A549 (cell line): ENCODE measurements at regions not wholly inside any gene's neighbourhood (a gene's known extent, or its start where the extent isn't known, plus 50 kb on each side); places are given as distances from the start of the nearest gene placed in this dataset.
A peak's percentile ranks its signal among the peaks of the same experiment; 100 is the strongest.

ENCODE experiments used
- ATAC-seq, 2 experiments: fragments of 200-7000 bp in 1 of 2; fragments of >200 bp in 1 of 2; cut with Nextera tagmentation in 1 of 2; cut with Tn5 transposase in 1 of 2; 3 replicates each; pipeline versions ENCODE4 v1.8.0 to v1.9.1; 2018 to 2020; ENCODE audit warnings: mild to moderate bottlenecking in 1 of 2, moderate library complexity in 1 of 2
- CTCF ChIA-PET: fragments of 300-600 bp; sonication (Branson Sonifier 250); formaldehyde crosslinking; extraction: SDS; loops from one replicate; lab custom pipeline; 2021; ENCODE audit warnings: antibody characterized with exemption, inconsistent platforms; lab: Yijun Ruan, JAX
- POLR2A ChIA-PET: fragments of 350-600 bp; formaldehyde crosslinking; extraction: SDS; loops from one replicate; lab custom pipeline; 2021; ENCODE audit warnings: antibody characterized with exemption, inconsistent platforms; lab: Yijun Ruan, JAX
- DNase-seq, 2 experiments: peaks; one replicate each; pipeline versions ENCODE4 v3.0.0 to v3.0.0-alpha.2; 2011 to 2016; ENCODE audit warnings: low read depth in 1 of 2, low spot score in 1 of 2
- FAIRE-seq: peaks from 2 replicates; lab custom pipeline; 2011; peaks lifted over from hg19 to GRCh38; lab: Jason Lieb, UNC
- H3K27ac ChIP-seq, 2 experiments: fragments of >200 bp; sonication (Bioruptor Twin); formaldehyde crosslinking; 3 replicates each; pipeline ENCODE4 v1.5.1; 2016 to 2017
- H3K4me1 ChIP-seq: fragments of >200 bp; sonication (Bioruptor Twin); formaldehyde crosslinking; 3 replicates; pipeline ENCODE4 v1.6.1; 2016
- H3K4me2 ChIP-seq: fragments of >200 bp; sonication (Bioruptor Twin); formaldehyde crosslinking; 3 replicates; pipeline ENCODE4 v1.6.1; 2016
- H3K4me3 ChIP-seq: fragments of >200 bp; sonication (Bioruptor Twin); formaldehyde crosslinking; 3 replicates; pipeline ENCODE4 v1.5.1; 2016
- H3K9me3 ChIP-seq: fragments of >200 bp; sonication (Bioruptor Twin); formaldehyde crosslinking; 3 replicates; pipeline ENCODE4 v1.6.1; 2016
- CBX2 ChIP-seq: fragments of 200-600 bp; sonication (generic); IDR thresholded peaks from 2 replicates; pipeline ENCODE4 v1.6.1; 2016; ENCODE audit warnings: low read depth, mild to moderate bottlenecking, borderline replicate concordance
- CBX8 ChIP-seq: fragments of 200-600 bp; sonication (generic); IDR thresholded peaks from 2 replicates; pipeline ENCODE4 v1.6.1; 2016
- CEBPB ChIP-seq, 2 experiments: fragments of >200 bp in 1 of 2; sonication (Bioruptor Twin) in 1 of 2; formaldehyde crosslinking in 1 of 2; IDR thresholded peaks; 2 replicates each; pipeline ENCODE4 v1.6.1; 2012 to 2016
- CHD2 ChIP-seq: fragments of 150-350 bp; IDR thresholded peaks from 2 replicates; pipeline ENCODE4 v1.6.1; 2014; ENCODE audit warnings: low read length; ENCODE audit not compliant: partially characterized antibody
- EHF ChIP-seq: fragments of 250-450 bp; sonication (Bioruptor Pico); IDR thresholded peaks from 2 replicates; pipeline ENCODE4 v1.5.0; 2020; ENCODE audit warnings: mild to moderate bottlenecking
- EP300 ChIP-seq, 2 experiments: fragments of >200 bp; sonication (Bioruptor Twin); formaldehyde crosslinking; IDR thresholded peaks; 2 replicates in 1 of 2; 3 replicates in 1 of 2; pipeline ENCODE4 v1.6.1; 2016 to 2017
- ESRRA ChIP-seq: fragments of 150-350 bp; IDR thresholded peaks from 2 replicates; pipeline ENCODE4 v1.6.1; 2014; ENCODE audit warnings: mild to moderate bottlenecking, low read length, borderline replicate concordance
- FOSB ChIP-seq: fragments of 250-450 bp; sonication (Bioruptor Pico); IDR thresholded peaks from 2 replicates; pipeline ENCODE4 v1.5.0; 2020; ENCODE audit warnings: mild to moderate bottlenecking, moderate library complexity
- FOXS1 ChIP-seq: fragments of 250-450 bp; sonication (Bioruptor Pico); IDR thresholded peaks from 2 replicates; pipeline ENCODE4 v1.5.0; 2020; ENCODE audit warnings: mild to moderate bottlenecking, moderate library complexity
- HEYL ChIP-seq: fragments of 250-450 bp; sonication (Bioruptor Pico); IDR thresholded peaks from 2 replicates; pipeline ENCODE4 v1.8.0; 2021; ENCODE audit warnings: mild to moderate bottlenecking, moderate library complexity
- HOXB13 ChIP-seq: fragments of 250-450 bp; sonication (Bioruptor Pico); IDR thresholded peaks from 2 replicates; pipeline ENCODE4 v1.5.0; 2020; ENCODE audit warnings: low read depth, mild to moderate bottlenecking, moderate library complexity
- HOXB5 ChIP-seq: fragments of 250-450 bp; sonication (Bioruptor Pico); IDR thresholded peaks from 2 replicates; pipeline ENCODE4 v1.5.0; 2020; ENCODE audit warnings: mild to moderate bottlenecking, moderate library complexity
- JUN ChIP-seq, 2 experiments: fragments of >200 bp; sonication (Bioruptor Twin); formaldehyde crosslinking; IDR thresholded peaks; 2 replicates in 1 of 2; 3 replicates in 1 of 2; pipeline ENCODE4 v1.6.1; 2016 to 2017
- KDM1A ChIP-seq: fragments of 200-600 bp; sonication (generic); IDR thresholded peaks from 2 replicates; pipeline ENCODE4 v1.6.1; 2016; ENCODE audit warnings: low read depth, mild to moderate bottlenecking
- NFE2L2 ChIP-seq: fragments of 150-350 bp; conservative IDR thresholded peaks from 2 replicates; pipeline ENCODE4 v1.6.1; 2014; ENCODE audit warnings: low read length
- PHF8 ChIP-seq: fragments of 200-600 bp; sonication (generic); IDR thresholded peaks from 2 replicates; pipeline ENCODE4 v1.6.1; 2016; ENCODE audit warnings: low read depth, mild to moderate bottlenecking, antibody characterized with exemption, moderate library complexity, borderline replicate concordance
- RARB ChIP-seq: fragments of 250-450 bp; sonication (Bioruptor Pico); IDR thresholded peaks from 2 replicates; pipeline ENCODE4 v1.8.0; 2021; ENCODE audit warnings: mild to moderate bottlenecking, moderate library complexity
- RCOR1 ChIP-seq: fragments of 150-350 bp; IDR thresholded peaks from 2 replicates; pipeline ENCODE4 v1.6.1; 2014; ENCODE audit warnings: antibody characterized with exemption, low read length, low read depth
- RFX5 ChIP-seq: fragments of 450-650 bp; IDR thresholded peaks from 2 replicates; pipeline ENCODE4 v1.7.1; 2014; ENCODE audit warnings: antibody characterized with exemption, mild to moderate bottlenecking, moderate library complexity
- RNF2 ChIP-seq: fragments of 200-600 bp; sonication (generic); IDR thresholded peaks from 2 replicates; pipeline ENCODE4 v1.6.1; 2016; ENCODE audit warnings: low read depth, mild to moderate bottlenecking, antibody characterized with exemption, moderate library complexity, borderline replicate concordance
- TFCP2L1 ChIP-seq: fragments of 250-450 bp; sonication (Bioruptor Pico); IDR thresholded peaks from 2 replicates; pipeline ENCODE4 v1.5.0; 2021; ENCODE audit warnings: mild to moderate bottlenecking
- ZC3H11A ChIP-seq: fragments of 450-650 bp; IDR thresholded peaks from 2 replicates; pipeline ENCODE4 v1.6.1; 2014; ENCODE audit warnings: antibody characterized with exemption, mild to moderate bottlenecking
- ZFP36 ChIP-seq: fragments of 450-650 bp; IDR thresholded peaks from 2 replicates; pipeline ENCODE4 v1.6.1; 2014; ENCODE audit warnings: borderline replicate concordance; ENCODE audit not compliant: partially characterized antibody
- ZSCAN20 ChIP-seq: fragments of 250-450 bp; sonication (Bioruptor Pico); IDR thresholded peaks from 2 replicates; pipeline ENCODE4 v1.8.0; 2022; ENCODE audit warnings: mild to moderate bottlenecking, moderate library complexity
- WGBS: methylation state at CpG from one replicate; pipeline ENCODE4 v1.1.6; 2017; ENCODE audit errors: missing lambda C conversion rate; 5-methylcytosine and 5-hydroxymethylcytosine counted together
- TF ChIP-seq, protein P1 (sequence below): fragments of 150-350 bp; IDR thresholded peaks from 2 replicates; pipeline ENCODE4 v1.6.1; 2014; ENCODE audit warnings: low read depth, mild to moderate bottlenecking, low read length
- TF ChIP-seq, protein P2 (sequence below): fragments of 250-450 bp; sonication (Bioruptor Pico); IDR thresholded peaks from 2 replicates; pipeline ENCODE4 v1.5.0; 2020; ENCODE audit warnings: low read depth, mild to moderate bottlenecking, moderate library complexity
- TF ChIP-seq, protein P3 (sequence below): fragments of 250-450 bp; sonication (Bioruptor Pico); IDR thresholded peaks from 2 replicates; pipeline ENCODE4 v1.5.0; 2021; ENCODE audit warnings: mild to moderate bottlenecking, moderate library complexity, borderline replicate concordance

DNA sequence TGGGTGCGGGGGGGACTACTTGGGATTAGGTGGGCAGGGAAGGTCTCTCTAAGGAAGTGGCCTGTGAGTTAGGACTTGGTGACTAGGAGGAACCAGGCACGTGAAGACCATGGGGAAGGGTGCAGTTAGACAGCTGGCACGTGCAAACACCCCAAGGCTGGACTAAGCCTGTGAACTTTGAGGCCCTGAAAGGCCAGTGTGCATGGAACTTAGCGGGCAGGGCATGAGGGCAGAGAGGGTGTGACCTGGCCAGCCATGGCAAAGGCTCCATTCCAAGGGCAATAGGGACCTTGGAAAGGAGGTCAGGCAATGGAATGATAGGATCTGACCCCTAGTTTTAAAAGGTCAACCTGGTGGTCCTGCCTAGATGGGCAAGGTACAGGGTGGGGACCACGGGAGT is 158.4 kb upstream of the PCBD1 start:
- POLR2A ChIA-PET, result no interaction called here
- no peak overlapping the region for H3K4me2 ChIP-seq
- H3K4me3 ChIP-seq, result no peak overlapping the region
- no peak for TF ChIP-seq RFX5
- TF ChIP-seq, all 56 proteins: peak for 0
- Histone ChIP-seq H3K27ac (no peak overlapping the region), H3K4me1 (no peaks in the 10 kb centered on the region), H3K9me3 (no peaks in the 10 kb centered on the region)
- CTCF ChIA-PET, result interaction anchor here (1.0 to 1.4 kb wide), 2 partner anchors 14 to 26 kb away, joined by 3 read pairs; no protein-coding TSS in a partner anchor
- 46% methylated on average over 5 of the region's 5 CpGs for WGBS
- FAIRE-seq, result no peak
- no peak for ATAC-seq
- DNase-seq, result no peak

DNA sequence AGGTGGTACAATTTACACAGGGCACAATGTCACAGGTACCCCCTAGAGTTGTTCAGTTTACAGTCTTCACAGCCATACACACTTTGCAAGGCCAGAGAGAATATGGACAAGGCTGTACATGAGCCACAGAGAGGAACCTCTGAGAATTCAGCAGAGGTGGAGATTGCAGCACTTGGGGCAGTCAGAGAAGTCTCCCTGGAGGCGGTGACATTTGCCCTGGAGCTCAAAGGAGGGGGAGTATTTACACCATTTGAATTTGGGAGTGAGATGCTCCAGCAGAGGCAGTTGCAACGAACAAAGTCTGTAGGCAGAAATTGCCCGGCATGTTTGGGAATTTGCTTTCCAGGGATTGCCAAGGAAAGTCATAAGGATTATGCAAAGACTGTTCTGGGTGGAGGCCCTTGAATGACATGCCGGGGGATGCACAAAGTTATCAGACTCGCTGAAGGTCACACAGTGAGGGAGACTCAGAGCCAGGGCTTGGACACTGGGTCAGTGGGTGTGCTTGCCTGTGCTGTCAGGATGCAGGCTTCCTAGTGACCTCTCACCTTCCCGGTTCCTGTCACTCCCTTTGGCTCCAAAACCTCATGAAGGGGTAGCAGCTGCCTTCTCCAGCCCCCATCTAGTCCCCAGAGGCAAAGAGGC is 160.7 kb upstream of the PCBD1 start:
- 62% methylated on average over 6 of the region's 6 CpGs for WGBS
- CTCF ChIA-PET, result no interaction called here
- FAIRE-seq, result no peak
- Histone ChIP-seq H3K4me2 (no peak overlapping the region), H3K4me1 (no peaks in the 10 kb centered on the region), H3K4me3 (no peak overlapping the region), H3K9me3 (no peaks in the 10 kb centered on the region; the same call in 2 of the 3 replicates), H3K27ac (no peak overlapping the region)
- POLR2A ChIA-PET, result no interaction called here
- ATAC-seq, result no peak
- no peak for DNase-seq
- peak; percentile 21 for TF ChIP-seq ZFP36
- TF ChIP-seq CBX2, result no peak

DNA sequence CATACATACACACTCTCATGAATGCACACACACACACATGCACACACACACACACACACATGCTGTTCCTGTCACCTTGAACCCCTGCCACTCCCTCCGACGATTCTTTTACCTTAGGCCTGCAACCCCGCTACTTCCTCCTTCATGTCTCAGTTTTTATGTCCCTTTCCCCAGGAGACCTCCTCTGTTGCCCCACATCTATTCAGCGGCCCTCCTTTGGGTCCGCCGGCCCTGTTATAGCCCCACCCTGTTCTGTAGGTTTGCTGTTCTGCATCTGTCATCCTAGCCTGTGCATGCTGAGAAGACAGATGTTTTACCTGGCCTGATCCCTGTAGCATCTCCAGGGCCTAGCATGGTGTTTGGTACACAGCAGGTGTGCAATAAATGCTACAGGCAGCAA is 161.6 kb upstream of the PCBD1 start:
- ATAC-seq (no peak), DNase-seq (no peak), FAIRE-seq (no peak)
- Histone ChIP-seq H3K4me2 (no peak overlapping the region), H3K27ac (no peak overlapping the region), H3K4me1 (no peaks in the 10 kb centered on the region), H3K9me3 (no peaks in the 10 kb centered on the region; the same call in 2 of the 3 replicates), H3K4me3 (no peak overlapping the region)
- TF ChIP-seq HOXB5 (CRISPR knock-in tag), result no peak
- TF ChIP-seq CEBPB (IDR thresholded peaks at IDR 0.05), result no peak
- TF ChIP-seq HOXB13 (CRISPR knock-in tag), result no peak
- no peak for TF ChIP-seq RCOR1
- no peak for TF ChIP-seq EHF (CRISPR knock-in tag)
- no peak for TF ChIP-seq ZSCAN20 (CRISPR knock-in tag)
- TF ChIP-seq, protein P1, sequence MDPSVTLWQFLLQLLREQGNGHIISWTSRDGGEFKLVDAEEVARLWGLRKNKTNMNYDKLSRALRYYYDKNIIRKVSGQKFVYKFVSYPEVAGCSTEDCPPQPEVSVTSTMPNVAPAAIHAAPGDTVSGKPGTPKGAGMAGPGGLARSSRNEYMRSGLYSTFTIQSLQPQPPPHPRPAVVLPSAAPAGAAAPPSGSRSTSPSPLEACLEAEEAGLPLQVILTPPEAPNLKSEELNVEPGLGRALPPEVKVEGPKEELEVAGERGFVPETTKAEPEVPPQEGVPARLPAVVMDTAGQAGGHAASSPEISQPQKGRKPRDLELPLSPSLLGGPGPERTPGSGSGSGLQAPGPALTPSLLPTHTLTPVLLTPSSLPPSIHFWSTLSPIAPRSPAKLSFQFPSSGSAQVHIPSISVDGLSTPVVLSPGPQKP, result no peak
- no peak for TF ChIP-seq ZFP36
- no peak for TF ChIP-seq TFCP2L1
- TF ChIP-seq CBX2, result no peak
- no peak for TF ChIP-seq FOXS1 (CRISPR knock-in tag)
- TF ChIP-seq NFE2L2, result no peak
- TF ChIP-seq KDM1A, result no peak
- TF ChIP-seq, protein P2, sequence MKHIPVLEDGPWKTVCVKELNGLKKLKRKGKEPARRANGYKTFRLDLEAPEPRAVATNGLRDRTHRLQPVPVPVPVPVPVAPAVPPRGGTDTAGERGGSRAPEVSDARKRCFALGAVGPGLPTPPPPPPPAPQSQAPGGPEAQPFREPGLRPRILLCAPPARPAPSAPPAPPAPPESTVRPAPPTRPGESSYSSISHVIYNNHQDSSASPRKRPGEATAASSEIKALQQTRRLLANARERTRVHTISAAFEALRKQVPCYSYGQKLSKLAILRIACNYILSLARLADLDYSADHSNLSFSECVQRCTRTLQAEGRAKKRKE (CRISPR knock-in tag), result no peak
- CTCF ChIA-PET, result interaction anchor here (2.4 kb wide), 1 partner anchor 8 kb away, joined by 11 read pairs; no protein-coding TSS in a partner anchor
- POLR2A ChIA-PET, result no interaction called here
- WGBS, result 68% methylated on average over 6 of the region's 6 CpGs

DNA sequence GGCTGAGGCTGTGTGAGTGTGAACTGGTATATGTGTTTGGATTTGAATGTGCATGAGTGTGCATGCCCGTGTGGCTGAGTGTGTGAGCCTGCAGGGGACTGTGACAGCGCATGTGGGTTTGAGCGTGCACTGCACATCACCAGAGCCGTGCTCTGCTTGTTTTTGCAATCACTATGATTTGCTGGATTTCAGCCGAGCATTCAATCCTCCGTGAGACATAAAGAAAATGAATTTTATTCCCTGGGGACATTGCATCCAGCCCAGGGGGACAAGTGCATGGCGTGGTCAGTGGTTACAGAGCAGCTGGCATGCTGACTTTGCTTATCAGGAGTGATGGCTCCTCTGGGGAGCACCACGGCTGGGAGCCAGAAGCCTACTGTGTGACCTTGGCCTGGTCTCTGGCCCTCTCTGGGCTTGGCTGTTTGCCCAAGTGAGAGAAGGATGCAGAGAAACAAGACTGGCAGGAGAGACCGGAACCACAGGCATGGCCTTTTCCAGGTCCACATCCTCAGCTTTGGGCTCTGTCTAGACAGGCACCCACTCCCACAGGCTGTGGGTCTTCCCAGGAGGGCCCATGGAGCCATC is 160.2 kb upstream of the UNC5B start:
- TF ChIP-seq FOSB (no peak), RNF2 (no peak), NFE2L2 (no peak), RFX5 (no peak), JUN (IDR thresholded peaks at IDR 0.05) (no peak), CBX8 (no peak), FOXS1 (CRISPR knock-in tag) (no peak), CEBPB (IDR thresholded peaks at IDR 0.05) (no peak), HEYL (no peak), RARB (CRISPR knock-in tag) (no peak), EP300 (IDR thresholded peaks at IDR 0.05) (no peak), ESRRA (no peak), ZC3H11A (no peak), CHD2 (no peak), CBX2 (no peak), PHF8 (no peak)
- TF ChIP-seq, protein P3, sequence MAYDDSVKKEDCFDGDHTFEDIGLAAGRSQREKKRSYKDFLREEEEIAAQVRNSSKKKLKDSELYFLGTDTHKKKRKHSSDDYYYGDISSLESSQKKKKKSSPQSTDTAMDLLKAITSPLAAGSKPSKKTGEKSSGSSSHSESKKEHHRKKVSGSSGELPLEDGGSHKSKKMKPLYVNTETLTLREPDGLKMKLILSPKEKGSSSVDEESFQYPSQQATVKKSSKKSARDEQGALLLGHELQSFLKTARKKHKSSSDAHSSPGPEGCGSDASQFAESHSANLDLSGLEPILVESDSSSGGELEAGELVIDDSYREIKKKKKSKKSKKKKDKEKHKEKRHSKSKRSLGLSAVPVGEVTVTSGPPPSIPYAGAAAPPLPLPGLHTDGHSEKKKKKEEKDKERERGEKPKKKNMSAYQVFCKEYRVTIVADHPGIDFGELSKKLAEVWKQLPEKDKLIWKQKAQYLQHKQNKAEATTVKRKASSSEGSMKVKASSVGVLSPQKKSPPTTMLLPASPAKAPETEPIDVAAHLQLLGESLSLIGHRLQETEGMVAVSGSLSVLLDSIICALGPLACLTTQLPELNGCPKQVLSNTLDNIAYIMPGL (CRISPR knock-in tag), result no peak
- Histone ChIP-seq H3K4me1 (no peaks in the 10 kb centered on the region), H3K4me2 (no peak overlapping the region), H3K4me3 (no peak overlapping the region), H3K9me3 (no peaks in the 10 kb centered on the region; the same call in 2 of the 3 replicates), H3K27ac (no peak overlapping the region)
- DNase-seq (no peak), FAIRE-seq (no peak), ATAC-seq (no peak)
- ChIA-PET CTCF (interaction anchor here (0.9 to 2.4 kb wide), 3 partner anchors 10 to 157 kb away, joined by 3 to 11 read pairs (median 3); no protein-coding TSS in a partner anchor), POLR2A (no interaction called here)
- WGBS, result 54% methylated on average over 9 of the region's 9 CpGs
